Tibial artery (tissue), 4 donors: ENCODE measurements at regions not wholly inside any gene's neighbourhood (a gene's known extent, or its start where the extent isn't known, plus 50 kb on each side); places are given as distances from the start of the nearest gene placed in this dataset.

Source experiments
- DNase-seq, 2 donors: peaks; one replicate each; pipeline ENCODE4 v3.0.0-alpha.2; 2019
- H3K27ac ChIP-seq, 2 donors: fragments of 200-600 bp; sonication (generic) in 1 of 2; 1 replicate in 1 of 2; 2 replicates in 1 of 2; pipeline ENCODE4 v1.5.1; 2018 to 2019; ENCODE audit warnings: mild to moderate bottlenecking in 1 of 2
- H3K27me3 ChIP-seq, 2 donors: fragments of 200-600 bp; sonication (generic) in 1 of 2; one replicate each; pipeline versions ENCODE4 v1.5.1 to v1.6.0; 2016 to 2019
- H3K36me3 ChIP-seq, 3 donors: fragments of 200-600 bp; sonication (generic) in 2 of 3; one replicate each; pipeline ENCODE4 v1.5.1; 2016 to 2019; ENCODE audit warnings: mild to moderate bottlenecking in 2 of 3
- H3K4me1 ChIP-seq, 4 donors: fragments of 200-600 bp; sonication (generic) in 2 of 4; 1 replicate in 3 of 4; 2 replicates in 1 of 4; pipeline ENCODE4 v1.5.1; 2016 to 2019
- H3K4me3 ChIP-seq, 2 donors: fragments of 200-600 bp; sonication (generic) in 1 of 2; 1 replicate in 1 of 2; 2 replicates in 1 of 2; pipeline ENCODE4 v1.5.1; 2018 to 2019; ENCODE audit warnings: mild to moderate bottlenecking in 2 of 2
- H3K9me3 ChIP-seq, 3 donors: fragments of 200-600 bp; sonication (generic) in 1 of 3; one replicate each; pipeline ENCODE4 v1.5.1; 2016 to 2019
- CTCF ChIP-seq, 2 experiments: fragments of 200-600 bp in 1 of 2; fragments of 450-650 bp in 1 of 2; IDR thresholded peaks; one replicate each; pipeline ENCODE4 v1.5.1; 2017 to 2019; ENCODE audit warnings: antibody characterized with exemption in 2 of 2, mild to moderate bottlenecking in 1 of 2, moderate library complexity in 1 of 2
- intact Hi-C: fragments of 100-400 bp; cut with DNase I; formaldehyde crosslinking; loops from one replicate; pipeline ENCODE4 v1.15.0; 2023; ENCODE audit warnings: low total_unique reads

GRCh38 chr2:103484906-103485305, 723.1 kb downstream of the TMEM182 start:
- no peaks in the 10 kb centered on the region for H3K27me3 ChIP-seq
- intact Hi-C loops = no loop called here
- no peak overlapping the region for H3K27ac ChIP-seq
- TF ChIP-seq CTCF (IDR thresholded peaks at IDR 0.05) = no peak
- no peaks in the 10 kb centered on the region for H3K36me3 ChIP-seq
- DNase-seq = no peak
- H3K9me3 ChIP-seq = no peaks in the 10 kb centered on the region
- no peaks in the 10 kb centered on the region for H3K4me1 ChIP-seq
- no peak overlapping the region for H3K4me3 ChIP-seq

GRCh38 chr2:103496850-103497249, 735.0 kb downstream of the TMEM182 start:
- no peak for TF ChIP-seq CTCF (IDR thresholded peaks at IDR 0.05)
- Histone ChIP-seq H3K4me1 (no peaks in the 10 kb centered on the region), H3K36me3 (no peaks in the 10 kb centered on the region), H3K9me3 (no peaks in the 10 kb centered on the region), H3K4me3 (no peak overlapping the region), H3K27me3 (no peaks in the 10 kb centered on the region), H3K27ac (no peak overlapping the region)
- intact Hi-C loops = no loop called here
- no peak for DNase-seq

GRCh38 chr2:103506812-103507211, 745.0 kb downstream of the TMEM182 start:
- Histone ChIP-seq H3K36me3 (no peaks in the 10 kb centered on the region), H3K27me3 (no peaks in the 10 kb centered on the region), H3K9me3 (no peaks in the 10 kb centered on the region), H3K4me3 (no peak overlapping the region), H3K4me1 (no peaks in the 10 kb centered on the region), H3K27ac (no peak overlapping the region)
- no peak for DNase-seq
- no peak for TF ChIP-seq CTCF (IDR thresholded peaks at IDR 0.05)
- intact Hi-C loops = no loop called here

GRCh38 chr2:103512442-103512841, 750.6 kb downstream of the TMEM182 start:
- H3K27me3 ChIP-seq = no peaks in the 10 kb centered on the region
- intact Hi-C loops = no loop called here
- H3K36me3 ChIP-seq = no peaks in the 10 kb centered on the region
- TF ChIP-seq CTCF (IDR thresholded peaks at IDR 0.05) = no peak
- H3K27ac ChIP-seq = no peak overlapping the region
- H3K9me3 ChIP-seq = no peaks in the 10 kb centered on the region
- no peak for DNase-seq
- H3K4me1 ChIP-seq = no peaks in the 10 kb centered on the region
- H3K4me3 ChIP-seq = no peak overlapping the region

GRCh38 chr2:103520547-103520946, 758.7 kb downstream of the TMEM182 start:
- H3K27me3 ChIP-seq = no peaks in the 10 kb centered on the region
- no peaks in the 10 kb centered on the region for H3K36me3 ChIP-seq
- intact Hi-C loops = no loop called here
- H3K4me3 ChIP-seq = no peak overlapping the region
- H3K4me1 ChIP-seq = no peaks in the 10 kb centered on the region
- TF ChIP-seq CTCF (IDR thresholded peaks at IDR 0.05) = no peak
- no peak overlapping the region for H3K27ac ChIP-seq
- no peak for DNase-seq
- no peaks in the 10 kb centered on the region for H3K9me3 ChIP-seq

GRCh38 chr2:103525756-103526155, 763.9 kb downstream of the TMEM182 start:
- Histone ChIP-seq H3K36me3 (no peaks in the 10 kb centered on the region), H3K4me3 (no peak overlapping the region), H3K9me3 (no peaks in the 10 kb centered on the region), H3K4me1 (no peaks in the 10 kb centered on the region), H3K27ac (no peak overlapping the region), H3K27me3 (no peaks in the 10 kb centered on the region)
- TF ChIP-seq CTCF (IDR thresholded peaks at IDR 0.05) = no peak
- DNase-seq = no peak
- intact Hi-C loops = no loop called here
